ENCODE measurements at regions not wholly inside any gene's neighbourhood (a gene's known extent, or its start where the extent isn't known, plus 50 kb on each side); places are given as distances from the start of the nearest gene placed in this dataset.

DNA sequence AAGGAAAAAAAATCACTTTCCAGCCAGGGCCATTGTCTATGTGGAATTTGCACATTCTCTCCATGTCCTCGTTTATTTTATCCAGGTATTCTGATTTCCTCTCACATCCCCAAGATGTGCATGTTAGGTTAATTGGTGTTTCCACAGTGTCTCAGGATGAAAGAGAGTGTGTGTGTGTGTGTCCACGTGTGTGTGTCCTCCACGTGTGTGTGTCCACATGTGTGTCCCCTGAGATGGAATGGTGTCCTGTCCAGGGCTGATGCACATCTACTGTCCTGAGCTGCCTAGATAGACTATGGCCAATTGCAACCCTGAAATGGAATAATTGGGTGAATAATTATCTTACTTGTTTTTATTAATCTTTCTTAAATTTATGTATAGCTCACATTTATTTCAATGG lies 2436.5 kb downstream of the PCDH9 start:
- no peaks in the 10 kb centered on the region for H3K36me3 ChIP-seq
- H3K4me3 ChIP-seq, result no peak overlapping the region
- no peak for DNase-seq (ENCODE audit: low read depth in 1 of 2, low spot score in 1 of 2)
- no peak overlapping the region for H3K27ac ChIP-seq
- no peak for TF ChIP-seq CTCF (IDR thresholded peaks at IDR 0.05; ENCODE audit: low read depth, low read length)
- no peaks in the 10 kb centered on the region for H3K9me3 ChIP-seq (ENCODE audit: low read depth)
- H3K27me3 ChIP-seq, result no peaks in the 10 kb centered on the region
- H3K4me1 ChIP-seq (ENCODE audit: low read depth), result no peaks in the 10 kb centered on the region

DNA sequence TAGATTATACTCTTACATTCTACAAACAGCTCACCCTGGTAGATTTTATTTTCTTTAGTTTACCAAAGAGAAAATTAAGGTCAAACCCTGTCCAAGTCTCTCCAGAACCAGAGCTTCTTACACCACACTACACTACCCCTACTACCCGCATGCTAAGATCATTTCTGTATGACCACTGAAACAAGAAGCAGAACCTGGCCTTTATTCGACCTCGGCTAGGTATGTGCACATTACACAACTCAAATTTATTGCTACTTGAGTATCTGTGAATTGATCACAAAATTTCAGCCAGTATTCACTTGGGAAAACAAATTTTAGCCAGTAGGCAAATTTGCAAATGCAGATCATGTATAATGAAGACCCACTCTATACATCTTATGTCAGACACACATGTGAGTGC lies 2437.0 kb downstream of the PCDH9 start:
- Histone ChIP-seq H3K36me3 (no peaks in the 10 kb centered on the region), H3K4me1 (ENCODE audit: low read depth) (no peaks in the 10 kb centered on the region), H3K27ac (no peak overlapping the region), H3K27me3 (no peaks in the 10 kb centered on the region), H3K4me3 (no peak overlapping the region), H3K9me3 (ENCODE audit: low read depth) (no peaks in the 10 kb centered on the region)
- TF ChIP-seq CTCF (IDR thresholded peaks at IDR 0.05; ENCODE audit: low read depth, low read length), result no peak
- DNase-seq (ENCODE audit: low read depth in 1 of 2, low spot score in 1 of 2), result no peak

DNA sequence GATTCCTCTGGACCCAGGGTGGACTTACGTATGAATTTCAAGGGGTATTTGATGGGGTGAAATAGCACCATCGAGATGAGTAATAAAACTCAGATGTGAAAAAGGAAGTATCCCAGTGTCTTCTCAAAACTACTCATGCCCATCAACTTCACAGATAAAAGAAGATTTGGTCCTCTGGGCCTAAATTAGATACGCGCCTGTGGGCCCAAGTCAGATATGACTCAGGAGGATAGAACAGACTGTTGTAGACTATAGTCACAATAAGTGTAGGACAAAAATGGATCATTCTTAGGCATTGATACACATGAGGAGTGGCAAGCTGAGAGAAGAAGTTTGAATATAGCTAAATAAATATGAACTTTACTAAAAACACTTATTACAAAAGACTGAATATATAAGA lies 2438.8 kb downstream of the PCDH9 start:
- H3K9me3 ChIP-seq (ENCODE audit: low read depth), result no peaks in the 10 kb centered on the region
- H3K27ac ChIP-seq, result no peak overlapping the region
- H3K27me3 ChIP-seq, result no peaks in the 10 kb centered on the region
- no peaks in the 10 kb centered on the region for H3K36me3 ChIP-seq
- DNase-seq (ENCODE audit: low read depth in 1 of 2, low spot score in 1 of 2), result no peak
- no peaks in the 10 kb centered on the region for H3K4me1 ChIP-seq (ENCODE audit: low read depth)
- TF ChIP-seq CTCF (IDR thresholded peaks at IDR 0.05; ENCODE audit: low read depth, low read length), result no peak
- H3K4me3 ChIP-seq, result no peak overlapping the region

GRCh38 chr13:64782466-64782865 lies 2447.7 kb downstream of the PCDH9 start:
- no peak for TF ChIP-seq CTCF (IDR thresholded peaks at IDR 0.05; ENCODE audit: low read depth, low read length)
- no peak for DNase-seq (ENCODE audit: low read depth in 1 of 2, low spot score in 1 of 2)
- Histone ChIP-seq H3K27me3 (no peaks in the 10 kb centered on the region), H3K4me3 (no peak overlapping the region), H3K9me3 (ENCODE audit: low read depth) (no peaks in the 10 kb centered on the region), H3K4me1 (ENCODE audit: low read depth) (no peaks in the 10 kb centered on the region), H3K27ac (no peak overlapping the region), H3K36me3 (no peaks in the 10 kb centered on the region)

- no peak for TF ChIP-seq CTCF (IDR thresholded peaks at IDR 0.05; ENCODE audit: low read depth, low read length)
- no peak overlapping the region for H3K27ac ChIP-seq
- H3K4me1 ChIP-seq (ENCODE audit: low read depth), result no peaks in the 10 kb centered on the region
Observed at GRCh38 chr13:64778002-64778401, 2452.1 kb downstream of the PCDH9 start.

DNA sequence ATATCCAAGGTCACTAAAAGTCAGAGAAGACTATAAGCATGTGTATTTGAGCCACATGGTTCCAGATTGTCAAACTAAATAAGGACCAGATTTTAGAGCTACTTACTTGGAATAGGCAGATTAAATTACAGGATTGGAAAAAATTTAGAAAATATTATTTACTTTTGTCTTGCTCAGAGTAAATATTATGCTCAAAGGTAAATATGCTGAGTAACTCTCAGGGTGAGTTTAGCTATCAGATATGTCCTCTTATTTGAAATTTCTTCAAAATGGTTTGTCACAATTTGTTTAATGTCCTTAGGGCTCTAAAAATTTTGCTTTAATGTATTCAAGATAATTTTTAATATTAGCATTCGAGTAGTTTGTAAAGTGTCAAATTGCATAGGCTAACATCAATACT lies 2455.2 kb downstream of the PCDH9 start:
- no peak for TF ChIP-seq CTCF (IDR thresholded peaks at IDR 0.05; ENCODE audit: low read depth, low read length)
- no peak overlapping the region for H3K4me3 ChIP-seq
- no peaks in the 10 kb centered on the region for H3K9me3 ChIP-seq (ENCODE audit: low read depth)
- no peaks in the 10 kb centered on the region for H3K4me1 ChIP-seq (ENCODE audit: low read depth)
- H3K27ac ChIP-seq, result no peak overlapping the region
- no peaks in the 10 kb centered on the region for H3K27me3 ChIP-seq
- H3K36me3 ChIP-seq, result no peaks in the 10 kb centered on the region
- no peak for DNase-seq (ENCODE audit: low read depth in 1 of 2, low spot score in 1 of 2)

More at GRCh38 chr13:64778002-64778401, 2452.1 kb downstream of the PCDH9 start:
- no peak for DNase-seq (ENCODE audit: low read depth in 1 of 2, low spot score in 1 of 2)
- Histone ChIP-seq H3K4me3 (no peak overlapping the region), H3K9me3 (ENCODE audit: low read depth) (no peaks in the 10 kb centered on the region), H3K36me3 (no peaks in the 10 kb centered on the region), H3K27me3 (no peaks in the 10 kb centered on the region)
